CD4-positive, alpha-beta T cell treated with Interleukin-10 for 1 hour (primary cell): ENCODE measurements at regions not wholly inside any gene's neighbourhood (a gene's known extent, or its start where the extent isn't known, plus 50 kb on each side); places are given as distances from the start of the nearest gene placed in this dataset.
"Not testable (repeated sequence)": the region's sequence is repeated elsewhere in the genome, so short reads cannot be mapped to it uniquely, and the experiment has no call there.

Experiments
- DNase-seq: peaks from one replicate; pipeline ENCODE4 v3.0.0-alpha.2; 2020

GRCh38 chr21:23686737-23687523, 1920.4 kb downstream of the MRPL39 start:
- DNase-seq = no peak

- DNase-seq = no peak
These were observed 1922.8 kb downstream of the MRPL39 start for GRCh38 chr21:23684431-23684830.

- DNase-seq = no peak
These were observed 1943.0 kb downstream of the MRPL39 start for GRCh38 chr21:23664193-23664694.

- DNase-seq = no peak
These were observed 1946.7 kb downstream of the MRPL39 start for GRCh38 chr21:23660560-23660959.

- DNase-seq = no peak
These were observed 1962.5 kb downstream of the MRPL39 start for GRCh38 chr21:23644768-23645167.

GRCh38 chr21:23639721-23640120, 1967.6 kb downstream of the MRPL39 start:
- no peak for DNase-seq

GRCh38 chr21:23638131-23638695, 1969.1 kb downstream of the MRPL39 start:
- DNase-seq = no peak

- DNase-seq = no peak
These were observed 1973.8 kb downstream of the MRPL39 start for GRCh38 chr21:23633447-23633940.

GRCh38 chr21:23624281-23624680, 1983.0 kb downstream of the MRPL39 start:
- no peak for DNase-seq

- DNase-seq = no peak
These were observed 1994.3 kb downstream of the MRPL39 start for GRCh38 chr21:23613014-23613413.

GRCh38 chr21:23612210-23612609, 1995.1 kb downstream of the MRPL39 start:
- DNase-seq = no peak

GRCh38 chr21:23607782-23608431, 1999.4 kb downstream of the MRPL39 start:
- DNase-seq = no peak

- DNase-seq = no peak
These were observed 2005.7 kb downstream of the MRPL39 start for GRCh38 chr21:23601549-23601948.

GRCh38 chr21:23593582-23593981, 2013.7 kb downstream of the MRPL39 start:
- DNase-seq = no peak

- no peak for DNase-seq
These were observed 2021.9 kb downstream of the MRPL39 start for GRCh38 chr21:23585419-23585818.

- DNase-seq = no peak
These were observed 2027.7 kb downstream of the MRPL39 start for GRCh38 chr21:23579573-23579972.

- DNase-seq = no peak
These were observed 2029.3 kb downstream of the MRPL39 start for GRCh38 chr21:23578027-23578426.

GRCh38 chr21:23574932-23575331, 2032.3 kb downstream of the MRPL39 start:
- no peak for DNase-seq

- DNase-seq = not testable (repeated sequence)
These were observed 2058.4 kb downstream of the MRPL39 start for GRCh38 chr21:23548924-23549323.

- DNase-seq = no peak
These were observed 2063.9 kb downstream of the MRPL39 start for GRCh38 chr21:23543333-23543732.

GRCh38 chr21:23542097-23542496, 2065.2 kb downstream of the MRPL39 start:
- no peak for DNase-seq

GRCh38 chr21:23541571-23541970, 2065.7 kb downstream of the MRPL39 start:
- DNase-seq = no peak

- DNase-seq = no peak
These were observed 2072.4 kb downstream of the MRPL39 start for GRCh38 chr21:23534850-23535249.

GRCh38 chr21:23531444-23531843, 2075.8 kb downstream of the MRPL39 start:
- DNase-seq = no peak
